ENCODE measurements at regions not wholly inside any gene's neighbourhood (a gene's known extent, or its start where the extent isn't known, plus 50 kb on each side); places are given as distances from the start of the nearest gene placed in this dataset.

DNA sequence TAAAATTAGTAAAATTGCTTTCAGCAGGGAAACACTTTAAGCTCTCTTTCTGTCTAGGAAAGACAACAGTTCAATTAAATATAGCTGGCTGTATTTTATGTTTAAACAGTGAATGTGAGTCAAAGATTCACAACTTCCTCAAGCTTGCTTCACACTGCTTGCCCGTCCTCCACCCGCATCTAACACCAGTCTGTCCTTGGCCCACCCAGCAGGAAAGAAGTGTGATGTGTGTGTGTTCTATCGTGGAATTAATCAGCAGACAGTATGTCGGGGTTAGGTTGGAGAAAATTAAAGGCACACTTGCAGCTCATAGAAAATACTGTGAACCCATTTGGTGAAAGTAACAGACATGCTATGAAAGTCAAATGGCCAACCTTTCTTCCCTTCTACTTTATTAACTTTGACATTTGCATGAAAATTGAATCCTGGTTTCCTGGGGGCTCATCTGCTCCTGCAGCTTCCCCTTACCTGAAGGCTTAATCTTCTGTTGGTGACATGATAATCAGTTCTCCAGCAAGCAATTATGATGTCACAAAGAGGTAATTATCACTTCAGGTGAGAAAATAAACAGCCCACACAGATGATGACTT is 182.0 kb downstream of the UXS1 start:
- Histone ChIP-seq H3K4me2 (ENCODE audit: insufficient read depth, low read length) (no peak overlapping the region), H3K36me3 (ENCODE audit: insufficient read depth, low read length) (no peaks in the 10 kb centered on the region), H3K79me2 (ENCODE audit: insufficient read depth, low read length) (no peaks in the 10 kb centered on the region), H3K4me3 (ENCODE audit: insufficient read depth, low read length) (no peak overlapping the region), H3K9me3 (ENCODE audit: low read depth, low read length) (no peaks in the 10 kb centered on the region), H3K27ac (ENCODE audit: low read depth, low read length) (no peak overlapping the region), H2AFZ (ENCODE audit: low read length) (no peak overlapping the region), H4K20me1 (ENCODE audit: insufficient read depth, low read length) (no peaks in the 10 kb centered on the region), H3K4me1 (ENCODE audit: insufficient read depth, low read length) (no peaks in the 10 kb centered on the region), H3K27me3 (ENCODE audit: insufficient read depth, low read length) (no peaks in the 10 kb centered on the region)
- DNase-seq (ENCODE audit: insufficient read length, low spot score, missing footprints), result no peak
- TF ChIP-seq, protein P1, sequence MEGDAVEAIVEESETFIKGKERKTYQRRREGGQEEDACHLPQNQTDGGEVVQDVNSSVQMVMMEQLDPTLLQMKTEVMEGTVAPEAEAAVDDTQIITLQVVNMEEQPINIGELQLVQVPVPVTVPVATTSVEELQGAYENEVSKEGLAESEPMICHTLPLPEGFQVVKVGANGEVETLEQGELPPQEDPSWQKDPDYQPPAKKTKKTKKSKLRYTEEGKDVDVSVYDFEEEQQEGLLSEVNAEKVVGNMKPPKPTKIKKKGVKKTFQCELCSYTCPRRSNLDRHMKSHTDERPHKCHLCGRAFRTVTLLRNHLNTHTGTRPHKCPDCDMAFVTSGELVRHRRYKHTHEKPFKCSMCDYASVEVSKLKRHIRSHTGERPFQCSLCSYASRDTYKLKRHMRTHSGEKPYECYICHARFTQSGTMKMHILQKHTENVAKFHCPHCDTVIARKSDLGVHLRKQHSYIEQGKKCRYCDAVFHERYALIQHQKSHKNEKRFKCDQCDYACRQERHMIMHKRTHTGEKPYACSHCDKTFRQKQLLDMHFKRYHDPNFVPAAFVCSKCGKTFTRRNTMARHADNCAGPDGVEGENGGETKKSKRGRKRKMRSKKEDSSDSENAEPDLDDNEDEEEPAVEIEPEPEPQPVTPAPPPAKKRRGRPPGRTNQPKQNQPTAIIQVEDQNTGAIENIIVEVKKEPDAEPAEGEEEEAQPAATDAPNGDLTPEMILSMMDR (IDR thresholded peaks at IDR 0.05; ENCODE audit: extremely low read depth, low read depth, low read length), result no peak

DNA sequence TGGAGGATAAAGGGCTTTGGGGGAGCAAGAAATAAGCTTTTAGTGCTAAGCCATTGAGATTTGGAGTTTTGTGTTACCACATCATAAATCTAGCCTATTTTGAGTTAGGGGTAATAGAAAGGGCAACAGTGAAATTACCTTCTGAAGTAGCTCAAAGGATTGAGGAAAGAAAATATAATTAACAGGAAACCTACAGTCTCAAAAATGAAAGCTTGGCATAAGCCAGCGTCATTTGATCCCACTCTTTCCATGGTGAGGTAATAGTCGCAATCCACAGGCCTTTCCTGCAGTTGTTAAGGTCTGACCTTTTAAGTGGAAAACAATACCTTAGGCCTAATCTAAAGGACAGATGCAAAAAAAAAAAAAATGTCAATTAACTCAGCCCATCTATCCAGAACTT is 182.7 kb downstream of the UXS1 start:
- Histone ChIP-seq H4K20me1 (ENCODE audit: insufficient read depth, low read length) (no peaks in the 10 kb centered on the region), H3K4me2 (ENCODE audit: insufficient read depth, low read length) (no peak overlapping the region), H3K9me3 (ENCODE audit: low read depth, low read length) (no peaks in the 10 kb centered on the region), H3K36me3 (ENCODE audit: insufficient read depth, low read length) (no peaks in the 10 kb centered on the region), H3K27me3 (ENCODE audit: insufficient read depth, low read length) (no peaks in the 10 kb centered on the region), H3K4me3 (ENCODE audit: insufficient read depth, low read length) (no peak overlapping the region), H3K79me2 (ENCODE audit: insufficient read depth, low read length) (no peaks in the 10 kb centered on the region), H3K27ac (ENCODE audit: low read depth, low read length) (no peak overlapping the region), H2AFZ (ENCODE audit: low read length) (no peak overlapping the region), H3K4me1 (ENCODE audit: insufficient read depth, low read length) (no peaks in the 10 kb centered on the region)
- TF ChIP-seq, protein P1 (IDR thresholded peaks at IDR 0.05; ENCODE audit: extremely low read depth, low read depth, low read length), result no peak
- DNase-seq (ENCODE audit: insufficient read length, low spot score, missing footprints), result no peak

DNA sequence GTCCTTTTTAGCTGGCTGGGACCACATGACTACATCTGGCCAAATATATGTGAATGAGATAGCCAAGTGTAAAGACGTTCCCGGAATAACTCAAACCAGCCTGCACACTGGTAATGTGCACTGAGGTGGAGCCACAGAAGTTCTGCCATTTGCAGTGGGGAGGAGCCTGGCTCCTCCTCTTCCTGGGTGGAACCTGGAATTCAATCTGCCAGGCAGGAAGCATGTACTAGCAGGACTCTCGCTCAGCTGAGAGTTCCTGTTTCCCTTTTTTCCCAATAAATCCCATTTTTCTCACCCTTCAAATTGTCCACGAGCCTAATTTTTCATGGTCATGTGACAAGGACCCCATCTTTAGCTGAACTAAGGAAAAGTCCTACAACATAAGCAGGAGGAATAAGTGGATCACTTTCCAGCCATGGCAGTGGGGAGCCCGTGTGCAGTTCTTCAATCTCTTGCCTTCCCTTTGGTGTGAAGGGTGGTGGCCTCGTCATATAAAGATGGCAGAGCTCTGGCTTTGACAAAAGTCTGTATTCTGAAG is 183.2 kb downstream of the UXS1 start:
- H3K4me2 ChIP-seq (ENCODE audit: insufficient read depth, low read length), result no peak overlapping the region
- no peaks in the 10 kb centered on the region for H3K79me2 ChIP-seq (ENCODE audit: insufficient read depth, low read length)
- no peak for DNase-seq (ENCODE audit: insufficient read length, low spot score, missing footprints)
- no peaks in the 10 kb centered on the region for H3K9me3 ChIP-seq (ENCODE audit: low read depth, low read length)
- H3K4me1 ChIP-seq (ENCODE audit: insufficient read depth, low read length), result no peaks in the 10 kb centered on the region
- H2AFZ ChIP-seq (ENCODE audit: low read length), result no peak overlapping the region
- TF ChIP-seq, protein P1 (IDR thresholded peaks at IDR 0.05; ENCODE audit: extremely low read depth, low read depth, low read length), result no peak
- no peaks in the 10 kb centered on the region for H3K27me3 ChIP-seq (ENCODE audit: insufficient read depth, low read length)
- no peak overlapping the region for H3K4me3 ChIP-seq (ENCODE audit: insufficient read depth, low read length)
- no peak overlapping the region for H3K27ac ChIP-seq (ENCODE audit: low read depth, low read length)
- no peaks in the 10 kb centered on the region for H4K20me1 ChIP-seq (ENCODE audit: insufficient read depth, low read length)
- no peaks in the 10 kb centered on the region for H3K36me3 ChIP-seq (ENCODE audit: insufficient read depth, low read length)

DNA sequence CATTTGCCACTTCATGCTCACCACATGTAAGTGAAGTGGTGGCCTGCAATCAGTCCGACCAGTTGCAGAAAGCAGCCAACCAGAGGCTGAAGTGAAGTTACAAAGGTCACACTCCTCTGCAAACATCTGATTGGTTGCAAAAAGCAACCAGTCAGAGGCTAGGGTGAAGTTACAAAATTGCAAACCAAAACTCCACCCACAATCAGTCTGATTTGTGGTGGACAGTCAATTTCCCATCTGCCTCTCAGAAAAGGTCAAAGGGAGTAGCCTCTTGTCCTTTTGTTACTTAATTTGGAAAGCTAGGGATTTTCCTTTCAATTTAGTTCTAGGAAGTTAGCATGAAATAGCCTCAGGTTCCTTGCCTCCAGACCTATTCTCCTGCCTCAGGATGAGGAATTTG is 185.0 kb downstream of the UXS1 start:
- Histone ChIP-seq H4K20me1 (ENCODE audit: insufficient read depth, low read length) (no peaks in the 10 kb centered on the region), H3K9me3 (ENCODE audit: low read depth, low read length) (no peaks in the 10 kb centered on the region), H3K27ac (ENCODE audit: low read depth, low read length) (no peak overlapping the region), H3K27me3 (ENCODE audit: insufficient read depth, low read length) (no peaks in the 10 kb centered on the region), H3K4me1 (ENCODE audit: insufficient read depth, low read length) (no peaks in the 10 kb centered on the region), H3K4me2 (ENCODE audit: insufficient read depth, low read length) (no peak overlapping the region), H3K36me3 (ENCODE audit: insufficient read depth, low read length) (no peaks in the 10 kb centered on the region), H2AFZ (ENCODE audit: low read length) (no peak overlapping the region), H3K4me3 (ENCODE audit: insufficient read depth, low read length) (no peak overlapping the region), H3K79me2 (ENCODE audit: insufficient read depth, low read length) (no peaks in the 10 kb centered on the region)
- TF ChIP-seq, protein P1 (IDR thresholded peaks at IDR 0.05; ENCODE audit: extremely low read depth, low read depth, low read length), result no peak
- no peak for DNase-seq (ENCODE audit: insufficient read length, low spot score, missing footprints)

Measured in osteoblast (primary cell).